ENCODE measurements at regions not wholly inside any gene's neighbourhood (a gene's known extent, or its start where the extent isn't known, plus 50 kb on each side); places are given as distances from the start of the nearest gene placed in this dataset.

DNA sequence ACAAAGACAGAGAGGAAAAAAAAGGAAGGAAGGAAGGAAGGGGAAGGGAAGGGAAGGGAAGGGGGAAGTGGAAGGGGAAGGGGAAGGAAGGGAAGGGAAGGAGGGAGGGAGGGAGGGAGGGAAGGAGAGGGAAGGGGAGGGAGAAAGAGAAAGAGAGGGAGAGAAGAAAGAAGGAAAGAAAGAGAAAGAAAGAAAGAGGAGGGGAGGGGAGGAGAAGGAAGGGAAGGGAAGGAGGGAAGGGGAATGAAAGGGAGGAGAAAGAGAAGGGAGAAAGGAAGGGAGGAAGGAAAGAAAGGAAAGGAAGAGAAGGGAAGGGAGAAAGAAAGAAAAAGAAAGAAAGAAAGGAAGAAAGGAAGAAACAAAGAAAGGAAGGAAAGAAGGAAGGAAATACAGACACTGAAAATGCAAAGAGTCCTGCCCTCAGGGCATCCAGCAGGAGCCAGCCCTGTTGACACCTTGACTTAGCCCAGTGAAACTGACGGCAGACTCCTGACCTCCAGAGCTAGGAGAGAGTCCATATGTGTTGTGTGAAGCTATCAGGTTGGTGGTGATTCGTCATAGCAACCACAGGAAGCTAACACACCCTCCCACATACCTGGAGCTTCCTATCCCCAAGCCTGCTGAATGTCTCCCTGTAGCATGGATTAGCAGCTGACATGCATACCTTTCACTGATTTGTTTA is 58.7 kb upstream of the SULF2 start:
- TF ChIP-seq POLR2AphosphoS5 (IDR thresholded peaks at IDR 0.05; ENCODE audit: insufficient read depth in 1 of 2, low read depth in 1 of 2): no peak
- no peak for TF ChIP-seq POLR2A (IDR thresholded peaks at IDR 0.05)
